NCI-H2171 (cell line): ENCODE measurements at regions not wholly inside any gene's neighbourhood (a gene's known extent, or its start where the extent isn't known, plus 50 kb on each side); places are given as distances from the start of the nearest gene placed in this dataset.

Source experiments
- DNase-seq: peaks from one replicate; lab custom pipeline; 2025; lab: John Stamatoyannopoulos, UW

GRCh38 chr16:47970291-47970931 is 185.4 kb downstream of the ABCC12 start:
- DNase-seq: no peak

GRCh38 chr16:47967374-47967773 is 188.4 kb downstream of the ABCC12 start:
- DNase-seq: no peak

GRCh38 chr16:47966325-47966724 is 189.5 kb downstream of the ABCC12 start:
- DNase-seq: no peak

- DNase-seq: no peak
Measured at GRCh38 chr16:47965439-47965838, 190.4 kb downstream of the ABCC12 start.

- no peak for DNase-seq
Measured at GRCh38 chr16:47958726-47959125, 197.1 kb downstream of the ABCC12 start.

- no peak for DNase-seq
Measured at GRCh38 chr16:47956916-47957315, 198.9 kb downstream of the ABCC12 start.

GRCh38 chr16:47949714-47950113 is 206.1 kb downstream of the ABCC12 start:
- DNase-seq: no peak

- no peak for DNase-seq
Measured at GRCh38 chr16:47949276-47949675, 206.5 kb downstream of the ABCC12 start.

GRCh38 chr16:47947723-47948122 is 208.1 kb downstream of the ABCC12 start:
- no peak for DNase-seq

GRCh38 chr16:47946092-47946491 is 209.7 kb downstream of the ABCC12 start:
- DNase-seq: no peak

- DNase-seq: no peak
Measured at GRCh38 chr16:47944589-47944988, 211.2 kb downstream of the ABCC12 start.

- DNase-seq: no peak
Measured at GRCh38 chr16:47943235-47943634, 212.6 kb downstream of the ABCC12 start.

GRCh38 chr16:47940466-47940865 is 215.3 kb downstream of the ABCC12 start:
- no peak for DNase-seq

- no peak for DNase-seq
Measured at GRCh38 chr16:47939680-47940079, 216.1 kb downstream of the ABCC12 start.

- DNase-seq: no peak
Measured at GRCh38 chr16:47938272-47938671, 217.5 kb downstream of the ABCC12 start.

GRCh38 chr16:47928008-47928407 is 227.8 kb downstream of the ABCC12 start:
- no peak for DNase-seq

- no peak for DNase-seq
Measured at GRCh38 chr16:47927330-47927729, 228.5 kb downstream of the ABCC12 start.

GRCh38 chr16:47925811-47926460 is 229.9 kb downstream of the ABCC12 start:
- no peak for DNase-seq

- DNase-seq: no peak
Measured at GRCh38 chr16:47924950-47925349, 230.8 kb downstream of the ABCC12 start.

GRCh38 chr16:47921535-47921934 is 234.3 kb downstream of the ABCC12 start:
- DNase-seq: no peak

- no peak for DNase-seq
Measured at GRCh38 chr16:47920709-47921108, 235.1 kb downstream of the ABCC12 start.

GRCh38 chr16:47917118-47917517 is 238.7 kb downstream of the ABCC12 start:
- DNase-seq: no peak

- no peak for DNase-seq
Measured at GRCh38 chr16:47916266-47916665, 239.5 kb downstream of the ABCC12 start.

- no peak for DNase-seq
Measured at GRCh38 chr16:47907109-47907508, 248.7 kb downstream of the ABCC12 start.
